ENCODE measurements at regions not wholly inside any gene's neighbourhood (a gene's known extent, or its start where the extent isn't known, plus 50 kb on each side); places are given as distances from the start of the nearest gene placed in this dataset.
"Not testable (repeated sequence)": the region's sequence is repeated elsewhere in the genome, so short reads cannot be mapped to it uniquely, and the experiment has no call there.

GRCh38 chr3:30473374-30474051 is 132.9 kb upstream of the TGFBR2 start:
- no peak overlapping the region for H3K27ac ChIP-seq
- TF ChIP-seq ZFX (IDR thresholded peaks at IDR 0.05; ENCODE audit: borderline replicate concordance): no peak
- TF ChIP-seq CTCF (IDR thresholded peaks at IDR 0.05): no peak

- H3K27ac ChIP-seq: no peak overlapping the region
- no peak for TF ChIP-seq ZFX (IDR thresholded peaks at IDR 0.05; ENCODE audit: borderline replicate concordance)
- TF ChIP-seq CTCF (IDR thresholded peaks at IDR 0.05): no peak
Measured at GRCh38 chr3:30474371-30474770, 132.0 kb upstream of the TGFBR2 start.

GRCh38 chr3:30475038-30475808 is 131.2 kb upstream of the TGFBR2 start:
- TF ChIP-seq ZFX (IDR thresholded peaks at IDR 0.05; ENCODE audit: borderline replicate concordance): no peak
- no peak for TF ChIP-seq CTCF (IDR thresholded peaks at IDR 0.05)
- H3K27ac ChIP-seq: no peak overlapping the region

GRCh38 chr3:30475809-30476178 is 130.6 kb upstream of the TGFBR2 start:
- no peak overlapping the region for H3K27ac ChIP-seq
- TF ChIP-seq CTCF (IDR thresholded peaks at IDR 0.05): no peak
- TF ChIP-seq ZFX (IDR thresholded peaks at IDR 0.05; ENCODE audit: borderline replicate concordance): no peak

GRCh38 chr3:30476368-30477084 is 129.9 kb upstream of the TGFBR2 start:
- H3K27ac ChIP-seq: no peak overlapping the region
- no peak for TF ChIP-seq ZFX (IDR thresholded peaks at IDR 0.05; ENCODE audit: borderline replicate concordance)
- TF ChIP-seq CTCF (IDR thresholded peaks at IDR 0.05): no peak

- H3K27ac ChIP-seq: no peak overlapping the region
- TF ChIP-seq CTCF (IDR thresholded peaks at IDR 0.05): no peak
- TF ChIP-seq ZFX (IDR thresholded peaks at IDR 0.05; ENCODE audit: borderline replicate concordance): no peak
Measured at GRCh38 chr3:30477149-30477921, 129.1 kb upstream of the TGFBR2 start.

- not testable (repeated sequence) for H3K27ac ChIP-seq
Measured at GRCh38 chr3:30479737-30480136, 126.7 kb upstream of the TGFBR2 start.

GRCh38 chr3:30480156-30480555 is 126.2 kb upstream of the TGFBR2 start:
- not testable (repeated sequence) for H3K27ac ChIP-seq

Measured in 22Rv1 (cell line).